ENCODE measurements at regions not wholly inside any gene's neighbourhood (a gene's known extent, or its start where the extent isn't known, plus 50 kb on each side); places are given as distances from the start of the nearest gene placed in this dataset.

DNA sequence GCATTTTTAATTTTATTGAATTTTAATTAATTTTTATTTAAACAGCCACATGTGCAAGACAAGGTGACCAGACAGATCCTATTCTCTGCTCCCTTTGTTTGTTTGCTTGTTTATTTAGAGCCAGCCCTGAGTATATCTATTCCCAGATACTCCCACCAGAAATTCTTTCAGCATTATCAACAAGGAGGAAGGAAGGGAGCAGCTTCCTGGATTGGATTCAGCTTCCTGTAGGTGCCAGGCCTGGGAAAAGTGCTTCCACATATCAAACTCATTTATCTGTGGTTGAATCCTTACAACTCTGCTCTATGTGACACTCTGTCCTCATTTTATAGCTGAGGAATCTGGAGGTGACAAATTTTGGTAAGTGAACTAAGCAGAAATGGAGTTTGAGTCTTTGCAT lies 60.5 kb upstream of the KLF7 start:
- Histone ChIP-seq H3K9me3 (ENCODE audit: control insufficient read depth, low read length) (no peaks in the 10 kb centered on the region), H3K4me1 (peaks cover 8% of the 10 kb centered on the region), H3K36me3 (ENCODE audit: control insufficient read depth, insufficient read depth, low read length) (no peaks in the 10 kb centered on the region), H3K4me3 (ENCODE audit: low read depth, low read length) (no peak overlapping the region), H3K9ac (no peak overlapping the region), H3K4me2 (ENCODE audit: low read length) (no peak overlapping the region), H3K27ac (no peak overlapping the region), H2AFZ (no peak overlapping the region), H3K27me3 (ENCODE audit: control insufficient read depth, insufficient read depth, low read length) (no peaks in the 10 kb centered on the region), H3K79me2 (no peaks in the 10 kb centered on the region)
- TF ChIP-seq, protein P1, sequence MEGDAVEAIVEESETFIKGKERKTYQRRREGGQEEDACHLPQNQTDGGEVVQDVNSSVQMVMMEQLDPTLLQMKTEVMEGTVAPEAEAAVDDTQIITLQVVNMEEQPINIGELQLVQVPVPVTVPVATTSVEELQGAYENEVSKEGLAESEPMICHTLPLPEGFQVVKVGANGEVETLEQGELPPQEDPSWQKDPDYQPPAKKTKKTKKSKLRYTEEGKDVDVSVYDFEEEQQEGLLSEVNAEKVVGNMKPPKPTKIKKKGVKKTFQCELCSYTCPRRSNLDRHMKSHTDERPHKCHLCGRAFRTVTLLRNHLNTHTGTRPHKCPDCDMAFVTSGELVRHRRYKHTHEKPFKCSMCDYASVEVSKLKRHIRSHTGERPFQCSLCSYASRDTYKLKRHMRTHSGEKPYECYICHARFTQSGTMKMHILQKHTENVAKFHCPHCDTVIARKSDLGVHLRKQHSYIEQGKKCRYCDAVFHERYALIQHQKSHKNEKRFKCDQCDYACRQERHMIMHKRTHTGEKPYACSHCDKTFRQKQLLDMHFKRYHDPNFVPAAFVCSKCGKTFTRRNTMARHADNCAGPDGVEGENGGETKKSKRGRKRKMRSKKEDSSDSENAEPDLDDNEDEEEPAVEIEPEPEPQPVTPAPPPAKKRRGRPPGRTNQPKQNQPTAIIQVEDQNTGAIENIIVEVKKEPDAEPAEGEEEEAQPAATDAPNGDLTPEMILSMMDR (IDR thresholded peaks at IDR 0.05) = no peak

DNA sequence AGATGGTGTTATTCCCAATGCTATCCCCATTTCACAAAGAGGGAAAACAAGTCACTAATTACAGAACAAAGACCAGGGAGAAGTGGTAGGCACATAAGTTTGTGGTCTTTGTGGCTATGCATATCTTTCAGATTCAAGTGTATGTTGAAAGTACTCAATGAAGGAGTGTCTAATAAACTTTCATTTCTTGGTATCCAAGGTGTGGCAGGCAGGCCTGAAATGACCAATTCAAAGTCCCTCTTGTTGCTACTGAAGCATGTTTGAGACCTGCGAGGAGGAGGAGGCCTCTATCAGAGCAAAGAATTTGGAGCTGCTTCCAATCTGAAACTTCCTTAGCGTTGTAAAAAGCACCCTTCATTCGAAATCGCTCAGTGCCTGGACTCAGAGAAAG lies 60.9 kb upstream of the KLF7 start:
- Histone ChIP-seq H3K27ac (no peak overlapping the region), H3K27me3 (ENCODE audit: control insufficient read depth, insufficient read depth, low read length) (no peaks in the 10 kb centered on the region), H3K36me3 (ENCODE audit: control insufficient read depth, insufficient read depth, low read length) (no peaks in the 10 kb centered on the region), H3K4me1 (peaks cover 8% of the 10 kb centered on the region), H3K79me2 (no peaks in the 10 kb centered on the region), H2AFZ (peak overlapping the region; percentile 42), H3K9ac (no peak overlapping the region), H3K4me3 (ENCODE audit: low read depth, low read length) (no peak overlapping the region), H3K9me3 (ENCODE audit: control insufficient read depth, low read length) (no peaks in the 10 kb centered on the region), H3K4me2 (ENCODE audit: low read length) (peak overlapping the region; percentile 5)
- TF ChIP-seq, protein P1 (IDR thresholded peaks at IDR 0.05) = no peak

DNA sequence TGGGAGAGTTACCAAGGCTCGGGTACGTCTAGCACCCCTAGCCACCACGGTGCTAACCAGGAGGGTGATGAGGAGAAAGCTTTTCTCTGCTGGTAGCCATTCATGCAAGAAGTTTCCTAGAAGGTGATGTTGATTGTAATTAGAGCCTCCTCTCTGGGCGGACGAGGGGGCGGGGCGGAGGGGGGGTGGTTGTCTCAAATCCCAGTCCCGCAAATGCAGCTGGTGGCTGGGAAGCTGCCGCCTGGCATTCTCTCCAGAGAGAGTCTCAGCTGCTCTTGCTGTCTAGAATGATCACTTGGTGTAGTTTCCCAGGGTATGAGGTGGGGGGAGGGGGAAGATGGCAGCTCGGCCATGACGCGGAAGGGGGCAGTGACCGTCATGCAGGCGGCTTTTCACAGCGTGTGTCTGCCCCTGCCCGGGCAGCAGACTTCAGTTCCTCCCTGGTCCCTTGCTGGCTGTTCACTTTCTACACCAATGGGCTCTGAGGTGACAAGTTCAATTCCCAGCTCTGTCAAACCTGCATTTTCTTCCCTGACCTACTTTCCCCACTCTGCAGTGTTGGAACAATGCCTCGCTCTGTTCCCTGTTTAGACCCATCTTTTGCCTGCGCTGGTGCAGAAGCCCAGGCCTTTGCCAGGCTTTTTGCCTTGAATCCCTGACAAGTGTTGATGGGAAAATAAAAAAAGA lies 61.5 kb upstream of the KLF7 start:
- H3K79me2 ChIP-seq = no peaks in the 10 kb centered on the region
- H3K4me1 ChIP-seq = peaks cover 8% of the 10 kb centered on the region
- no peak overlapping the region for H3K27ac ChIP-seq
- no peaks in the 10 kb centered on the region for H3K9me3 ChIP-seq (ENCODE audit: control insufficient read depth, low read length)
- peak overlapping the region; percentile 5 for H3K4me2 ChIP-seq (ENCODE audit: low read length)
- no peaks in the 10 kb centered on the region for H3K27me3 ChIP-seq (ENCODE audit: control insufficient read depth, insufficient read depth, low read length)
- TF ChIP-seq, protein P1 (IDR thresholded peaks at IDR 0.05) = no peak
- peak overlapping the region; percentile 42 for H2AFZ ChIP-seq
- H3K4me3 ChIP-seq (ENCODE audit: low read depth, low read length) = no peak overlapping the region
- H3K36me3 ChIP-seq (ENCODE audit: control insufficient read depth, insufficient read depth, low read length) = no peaks in the 10 kb centered on the region
- H3K9ac ChIP-seq = no peak overlapping the region

DNA sequence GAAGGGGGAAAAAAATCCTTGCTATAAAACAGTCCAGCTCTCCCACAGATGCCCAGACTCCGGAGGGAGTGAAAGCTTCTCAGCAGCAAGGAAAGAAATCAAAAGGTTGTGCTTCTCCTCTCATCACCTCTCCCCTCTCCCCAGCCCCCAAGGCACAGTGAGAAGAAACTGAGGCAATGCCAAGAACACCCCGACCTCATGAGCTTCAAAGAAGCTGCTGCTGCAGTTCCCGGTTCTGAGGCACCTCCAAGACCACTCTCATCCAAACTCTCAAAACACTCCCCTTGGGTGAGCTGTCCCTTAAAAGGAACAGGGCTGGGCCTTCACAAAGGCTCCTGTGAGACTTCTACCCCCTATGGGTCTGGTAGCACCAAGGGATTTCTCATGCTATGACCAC lies 62.0 kb upstream of the KLF7 start:
- H3K9ac ChIP-seq = no peak overlapping the region
- H3K79me2 ChIP-seq = no peaks in the 10 kb centered on the region
- H3K27me3 ChIP-seq (ENCODE audit: control insufficient read depth, insufficient read depth, low read length) = no peaks in the 10 kb centered on the region
- no peaks in the 10 kb centered on the region for H3K9me3 ChIP-seq (ENCODE audit: control insufficient read depth, low read length)
- no peaks in the 10 kb centered on the region for H3K36me3 ChIP-seq (ENCODE audit: control insufficient read depth, insufficient read depth, low read length)
- TF ChIP-seq, protein P1 (IDR thresholded peaks at IDR 0.05) = no peak
- H2AFZ ChIP-seq = peak overlapping the region; percentile 42
- H3K4me3 ChIP-seq (ENCODE audit: low read depth, low read length) = no peak overlapping the region
- no peak overlapping the region for H3K4me2 ChIP-seq (ENCODE audit: low read length)
- H3K27ac ChIP-seq = no peak overlapping the region
- peaks cover 8% of the 10 kb centered on the region for H3K4me1 ChIP-seq

DNA sequence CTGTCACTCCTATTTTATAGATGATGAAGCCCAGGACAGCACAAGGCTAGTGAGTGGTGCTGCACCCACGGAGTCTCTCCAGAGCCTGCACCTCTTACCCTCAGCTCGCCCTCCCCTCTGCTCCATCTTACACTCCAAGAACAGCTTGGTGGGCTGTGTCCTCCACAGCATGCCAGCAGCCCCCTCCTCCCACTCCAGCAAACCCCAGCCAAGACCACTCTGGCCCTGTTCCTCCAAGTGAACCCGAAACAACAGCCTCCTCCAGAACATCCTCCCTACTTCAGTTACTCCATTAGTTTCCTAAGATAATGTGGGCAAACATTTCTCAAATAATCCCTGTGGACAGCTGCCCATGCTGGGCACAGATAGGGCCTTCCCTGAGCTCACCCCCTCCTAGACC lies 62.7 kb upstream of the KLF7 start:
- Histone ChIP-seq H3K79me2 (no peaks in the 10 kb centered on the region), H3K9me3 (ENCODE audit: control insufficient read depth, low read length) (no peaks in the 10 kb centered on the region), H3K27ac (no peak overlapping the region), H3K4me1 (peaks cover 8% of the 10 kb centered on the region), H3K27me3 (ENCODE audit: control insufficient read depth, insufficient read depth, low read length) (no peaks in the 10 kb centered on the region), H3K4me3 (ENCODE audit: low read depth, low read length) (no peak overlapping the region), H2AFZ (no peak overlapping the region), H3K4me2 (ENCODE audit: low read length) (no peak overlapping the region), H3K9ac (no peak overlapping the region), H3K36me3 (ENCODE audit: control insufficient read depth, insufficient read depth, low read length) (no peaks in the 10 kb centered on the region)
- TF ChIP-seq, protein P1 (IDR thresholded peaks at IDR 0.05) = no peak

All from parathyroid adenoma (tissue), 2 donors.